H1 (cell line): ENCODE measurements at regions not wholly inside any gene's neighbourhood (a gene's known extent, or its start where the extent isn't known, plus 50 kb on each side); places are given as distances from the start of the nearest gene placed in this dataset.

Source experiments
- CTCF ChIA-PET: fragments of 300-600 bp; sonication (Branson Sonifier 250); formaldehyde crosslinking; loops from one replicate; lab custom pipeline; 2021; ENCODE audit not compliant: partially characterized antibody; lab: Charles Lee
- POLR2A ChIA-PET: fragments of 300-600 bp; sonication (Branson Sonifier 250); formaldehyde crosslinking; loops from one replicate; lab custom pipeline; 2021; ENCODE audit warnings: inconsistent platforms; ENCODE audit not compliant: partially characterized antibody; lab: Charles Lee
- DNase-seq, 2 experiments: peaks; one replicate each; pipeline versions ENCODE4 v3.0.0 to v3.0.0-alpha.2; 2010 to 2022; ENCODE audit warnings: low spot score in 2 of 2, low read depth in 1 of 2, mixed read lengths in 1 of 2
- FAIRE-seq: peaks from 2 replicates; lab custom pipeline; 2011; peaks lifted over from hg19 to GRCh38; lab: Jason Lieb, UNC
- H2AFZ ChIP-seq: 2 replicates; pipeline ENCODE4 v1.8.1; 2012; ENCODE audit warnings: low read length, inconsistent platforms
- H2AK5ac ChIP-seq: 2 replicates; pipeline ENCODE4 v1.6.1; 2013; ENCODE audit warnings: low read depth, low read length
- H2BK120ac ChIP-seq: replicated peaks from 2 replicates; pipeline ENCODE3; 2013; ENCODE audit warnings: low read depth, low read length, inconsistent platforms
- H2BK12ac ChIP-seq: 2 replicates; pipeline ENCODE4 v1.6.1; 2013; ENCODE audit warnings: low read depth, low read length
- H2BK15ac ChIP-seq: 2 replicates; pipeline ENCODE4 v1.6.1; 2013; ENCODE audit warnings: low read length
- H2BK20ac ChIP-seq: 2 replicates; pipeline ENCODE4 v1.6.1; 2013; ENCODE audit warnings: low read length
- H2BK5ac ChIP-seq: 2 replicates; pipeline ENCODE4 v1.6.1; 2013; ENCODE audit warnings: low read depth, low read length
- H3K14ac ChIP-seq: 2 replicates; pipeline ENCODE4 v1.6.1; 2013; ENCODE audit warnings: inconsistent platforms; ENCODE audit not compliant: insufficient read length
- H3K18ac ChIP-seq: 2 replicates; pipeline ENCODE4 v1.6.1; 2013; ENCODE audit warnings: low read length; ENCODE audit errors: extremely low read depth
- H3K23ac ChIP-seq: 2 replicates; pipeline ENCODE4 v1.6.1; 2013; ENCODE audit warnings: inconsistent platforms; ENCODE audit not compliant: insufficient read length
- H3K23me2 ChIP-seq: 2 replicates; pipeline ENCODE4 v1.6.1; 2013; ENCODE audit warnings: low read depth, low read length
- H3K27ac ChIP-seq: 2 replicates; pipeline ENCODE4 v1.6.1; 2011; ENCODE audit warnings: low read depth, low read length, inconsistent platforms
- H3K27me3 ChIP-seq, 4 experiments: replicated peaks in 1 of 4; 1 replicate in 1 of 4; 2 replicates in 3 of 4; pipeline versions ENCODE4 v1.6.1 to v1.8.1; 2011 to 2013; ENCODE audit warnings: low read length in 3 of 4, mild to moderate bottlenecking in 3 of 4, inconsistent platforms in 2 of 4, mixed read lengths in 2 of 4, moderate library complexity in 1 of 4; ENCODE audit not compliant: control insufficient read depth in 3 of 4, insufficient read depth in 3 of 4; ENCODE audit errors: extremely low read depth in 1 of 4
- H3K36me3 ChIP-seq, 4 experiments: 2 replicates each; pipeline versions ENCODE4 v1.6.1 to v1.8.1; 2011 to 2013; ENCODE audit warnings: mild to moderate bottlenecking in 4 of 4, low read length in 3 of 4, moderate library complexity in 2 of 4, control low read depth in 1 of 4, inconsistent platforms in 1 of 4; ENCODE audit not compliant: insufficient read depth in 4 of 4, control insufficient read depth in 2 of 4
- H3K4ac ChIP-seq: replicated peaks from 2 replicates; pipeline ENCODE3; 2013; ENCODE audit warnings: low read length, low read depth, mixed read lengths, inconsistent platforms; ENCODE audit not compliant: insufficient read length
- H3K4me1 ChIP-seq, 4 experiments: replicated peaks in 1 of 4; 1 replicate in 1 of 4; 2 replicates in 3 of 4; pipeline versions ENCODE4 v1.6.1 to v1.8.1; 2011 to 2013; ENCODE audit warnings: low read length in 3 of 4, inconsistent platforms in 2 of 4, mixed read lengths in 1 of 4; ENCODE audit not compliant: insufficient read depth in 4 of 4, control insufficient read depth in 3 of 4
- H3K4me2 ChIP-seq, 2 experiments: 2 replicates each; pipeline versions ENCODE4 v1.6.1 to v1.8.1; 2011 to 2013; ENCODE audit warnings: low read depth in 2 of 2, low read length in 2 of 2, control low read depth in 1 of 2, inconsistent platforms in 1 of 2, mild to moderate bottlenecking in 1 of 2; ENCODE audit not compliant: insufficient read depth in 1 of 2
- H3K4me3 ChIP-seq, 4 experiments: fragments of 200-600, 300-600 bp in 1 of 4; sonication (generic), shearing (Covaris generic), sonication (Bioruptor Twin) in 1 of 4; 2 replicates each; pipeline versions ENCODE4 v1.5.1 to v1.8.1; 2011 to 2016; ENCODE audit warnings: low read length in 4 of 4, low read depth in 3 of 4, control low read depth in 2 of 4, inconsistent platforms in 2 of 4, mild to moderate bottlenecking in 2 of 4, mixed read lengths in 1 of 4, moderate library complexity in 1 of 4; ENCODE audit not compliant: insufficient read depth in 2 of 4; ENCODE audit errors: extremely low read depth in 1 of 4
- H3K56ac ChIP-seq: replicated peaks from 2 replicates; pipeline ENCODE3; 2013; ENCODE audit warnings: low read depth, mild to moderate bottlenecking, mixed read lengths, low read length, inconsistent platforms; ENCODE audit not compliant: insufficient read length
- H3K79me1 ChIP-seq: 2 replicates; pipeline ENCODE4 v1.6.1; 2013; ENCODE audit warnings: low read depth, low read length, control low read depth
- H3K79me2 ChIP-seq, 2 experiments: 2 replicates each; pipeline versions ENCODE4 v1.6.1 to v1.8.1; 2012 to 2013; ENCODE audit warnings: low read length in 2 of 2, mild to moderate bottlenecking in 2 of 2, inconsistent platforms in 1 of 2; ENCODE audit not compliant: insufficient read depth in 2 of 2, control insufficient read depth in 1 of 2
- H3K9ac ChIP-seq, 4 experiments: replicated peaks in 1 of 4; 1 replicate in 1 of 4; 2 replicates in 3 of 4; pipeline versions ENCODE4 v1.6.1 to v1.8.1; 2011 to 2013; ENCODE audit warnings: low read depth in 3 of 4, low read length in 3 of 4, control low read depth in 2 of 4, mild to moderate bottlenecking in 2 of 4, moderate library complexity in 2 of 4, inconsistent platforms in 1 of 4; ENCODE audit errors: extremely low read depth in 1 of 4
- H3K9me3 ChIP-seq, 2 experiments: 2 replicates each; pipeline versions ENCODE4 v1.6.1 to v1.8.1; 2012 to 2013; ENCODE audit warnings: mild to moderate bottlenecking in 2 of 2, moderate library complexity in 2 of 2, control low read depth in 1 of 2, inconsistent platforms in 1 of 2, low read depth in 1 of 2, low read length in 1 of 2, mixed read lengths in 1 of 2; ENCODE audit not compliant: insufficient read depth in 2 of 2
- H4K20me1 ChIP-seq, 2 experiments: replicated peaks in 1 of 2; 2 replicates each; pipeline versions ENCODE3 to v1.8.1; 2011 to 2013; ENCODE audit warnings: inconsistent platforms in 2 of 2, low read length in 2 of 2, mild to moderate bottlenecking in 1 of 2; ENCODE audit not compliant: insufficient read depth in 2 of 2, control insufficient read depth in 1 of 2
- H4K5ac ChIP-seq: 2 replicates; pipeline ENCODE4 v1.6.1; 2013; ENCODE audit warnings: low read length, low read depth, mixed read lengths, inconsistent platforms; ENCODE audit not compliant: insufficient read length
- H4K8ac ChIP-seq: 2 replicates; pipeline ENCODE4 v1.8.0; 2013; ENCODE audit warnings: mild to moderate bottlenecking, moderate library complexity, low read length, inconsistent platforms; ENCODE audit not compliant: insufficient read depth; ENCODE audit errors: extremely low read depth
- H4K91ac ChIP-seq: replicated peaks from 2 replicates; pipeline ENCODE3; 2013; ENCODE audit warnings: low read length, mixed read lengths, inconsistent platforms; ENCODE audit not compliant: insufficient read length
- EGR1 ChIP-seq: IDR thresholded peaks from 2 replicates; pipeline ENCODE4 v1.6.1; 2011; ENCODE audit warnings: low read depth, low read length, borderline replicate concordance
- JUND ChIP-seq: IDR thresholded peaks from 2 replicates; pipeline ENCODE4 v1.6.1; 2011; ENCODE audit warnings: mild to moderate bottlenecking, improper control_type of control experiment, low read length
- WGBS, 2 experiments: shearing (Covaris generic) in 1 of 2; methylation state at CpG; one replicate each; pipeline versions ENCODE4 v1.1.6 to v1.1.7; 2013 to 2015; ENCODE audit warnings: low lambda C conversion rate in 2 of 2, mixed read lengths in 2 of 2, inconsistent platforms in 1 of 2, low coverage in 1 of 2, missing lambda C conversion rate in 1 of 2; ENCODE audit not compliant: insufficient replicate concordance in 2 of 2, insufficient coverage in 1 of 2, insufficient read length in 1 of 2; ENCODE audit errors: extremely low coverage in 1 of 2, missing lambda C conversion rate in 1 of 2; 5-methylcytosine and 5-hydroxymethylcytosine counted together
- TF ChIP-seq, protein P1 (sequence below): IDR thresholded peaks from 2 replicates; pipeline ENCODE4 v1.6.1; 2012; ENCODE audit warnings: inconsistent platforms

DNA sequence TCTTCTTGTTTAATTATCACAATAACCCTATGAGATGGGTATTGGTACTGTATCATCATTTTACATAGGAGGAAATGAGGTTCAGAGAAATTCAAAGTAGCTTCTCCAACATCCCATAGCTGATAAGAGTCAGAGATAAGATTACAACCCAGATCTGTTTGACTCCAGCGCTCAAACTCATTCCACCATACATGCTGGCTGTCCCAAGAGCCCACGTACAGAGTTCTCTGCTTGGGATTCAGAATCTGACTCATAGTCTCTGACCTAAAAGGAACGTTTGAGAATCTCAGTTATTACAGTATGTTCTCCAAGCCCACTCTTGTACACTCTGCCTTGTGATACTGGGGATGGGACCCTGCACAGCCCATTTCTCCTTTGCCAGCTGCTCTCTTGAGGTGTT lies 90.2 kb downstream of the TMEM215 start:
- Histone ChIP-seq H3K79me2 (no peaks in the 10 kb centered on the region), H2BK120ac (no peak overlapping the region), H3K4ac (no peak overlapping the region), H3K27ac (no peak overlapping the region), H3K23me2 (no peaks in the 10 kb centered on the region; the same call in 1 of the 2 replicates), H3K4me2 (no peak overlapping the region), H3K4me3 (no peak overlapping the region), H3K23ac (no peak overlapping the region), H3K36me3 (no peaks in the 10 kb centered on the region), H3K79me1 (no peaks in the 10 kb centered on the region), H2BK12ac (no peak overlapping the region), H3K27me3 (no peaks in the 10 kb centered on the region), H3K4me1 (no peaks in the 10 kb centered on the region), H4K20me1 (no peaks in the 10 kb centered on the region), H2BK15ac (no peak overlapping the region), H3K56ac (no peak overlapping the region), H3K9ac (no peak overlapping the region), H4K5ac (no peak overlapping the region), H2AFZ (no peak overlapping the region), H3K18ac (no peak overlapping the region), H2BK5ac (no peak overlapping the region), H2BK20ac (no peak overlapping the region), H4K91ac (no peak overlapping the region), H3K14ac (no peak overlapping the region), H2AK5ac (no peak overlapping the region), H3K9me3 (no peaks in the 10 kb centered on the region), H4K8ac (no peak overlapping the region)
- ChIA-PET POLR2A (no interaction called here), CTCF (interaction anchor here (1.2 kb wide), 1 partner anchor 94 kb away, joined by 3 read pairs; no protein-coding TSS in a partner anchor)
- WGBS, 2 experiments = 92% methylated on average over 3 of the region's 3 CpGs; no CpG with 5 or more reads in 1 of the 2 experiments
- no peak for TF ChIP-seq JUND
- TF ChIP-seq EGR1 = no peak
- TF ChIP-seq, protein P1, sequence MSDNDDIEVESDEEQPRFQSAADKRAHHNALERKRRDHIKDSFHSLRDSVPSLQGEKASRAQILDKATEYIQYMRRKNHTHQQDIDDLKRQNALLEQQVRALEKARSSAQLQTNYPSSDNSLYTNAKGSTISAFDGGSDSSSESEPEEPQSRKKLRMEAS = no peak
- DNase-seq (no peak), FAIRE-seq (no peak)
